ENCODE measurements at regions not wholly inside any gene's neighbourhood (a gene's known extent, or its start where the extent isn't known, plus 50 kb on each side); places are given as distances from the start of the nearest gene placed in this dataset.
A peak's percentile ranks its signal among the peaks of the same experiment; 100 is the strongest.

DNA sequence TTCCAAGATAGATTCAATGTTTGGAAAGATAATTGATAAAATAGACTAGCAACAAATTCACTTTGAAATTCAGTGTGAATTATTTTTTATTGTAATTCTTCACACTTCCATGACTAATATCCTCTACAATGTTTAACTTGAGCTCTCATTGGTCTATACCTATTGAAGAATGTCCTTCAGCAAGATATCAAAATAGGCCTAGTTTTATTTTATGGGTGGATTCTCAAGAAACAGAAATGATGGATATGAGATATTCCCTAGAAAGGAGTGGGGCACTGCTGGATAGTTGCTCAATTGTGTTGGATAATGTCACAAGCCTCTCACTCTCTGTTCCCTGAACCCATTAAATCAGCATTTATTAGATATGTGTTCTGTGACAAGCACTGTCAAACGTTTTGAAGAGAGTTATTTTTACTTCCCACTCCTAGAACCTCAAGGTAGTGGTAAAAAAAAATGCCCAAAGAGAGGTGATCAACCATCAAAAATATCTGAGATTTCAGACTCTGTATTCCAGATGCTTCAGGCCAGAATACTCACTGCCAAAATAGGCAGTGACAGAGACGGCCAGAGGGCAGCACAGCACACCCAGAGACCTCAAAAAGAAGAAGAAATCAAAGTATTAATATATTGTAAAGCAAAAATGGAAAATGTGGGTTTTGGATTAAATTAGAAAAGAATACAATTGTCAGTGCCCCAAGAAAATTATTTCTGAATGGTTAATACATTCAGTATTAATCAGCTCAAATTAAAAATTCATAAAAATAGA is 87.5 kb downstream of the TRIB2 start:
- TF ChIP-seq, protein P1, sequence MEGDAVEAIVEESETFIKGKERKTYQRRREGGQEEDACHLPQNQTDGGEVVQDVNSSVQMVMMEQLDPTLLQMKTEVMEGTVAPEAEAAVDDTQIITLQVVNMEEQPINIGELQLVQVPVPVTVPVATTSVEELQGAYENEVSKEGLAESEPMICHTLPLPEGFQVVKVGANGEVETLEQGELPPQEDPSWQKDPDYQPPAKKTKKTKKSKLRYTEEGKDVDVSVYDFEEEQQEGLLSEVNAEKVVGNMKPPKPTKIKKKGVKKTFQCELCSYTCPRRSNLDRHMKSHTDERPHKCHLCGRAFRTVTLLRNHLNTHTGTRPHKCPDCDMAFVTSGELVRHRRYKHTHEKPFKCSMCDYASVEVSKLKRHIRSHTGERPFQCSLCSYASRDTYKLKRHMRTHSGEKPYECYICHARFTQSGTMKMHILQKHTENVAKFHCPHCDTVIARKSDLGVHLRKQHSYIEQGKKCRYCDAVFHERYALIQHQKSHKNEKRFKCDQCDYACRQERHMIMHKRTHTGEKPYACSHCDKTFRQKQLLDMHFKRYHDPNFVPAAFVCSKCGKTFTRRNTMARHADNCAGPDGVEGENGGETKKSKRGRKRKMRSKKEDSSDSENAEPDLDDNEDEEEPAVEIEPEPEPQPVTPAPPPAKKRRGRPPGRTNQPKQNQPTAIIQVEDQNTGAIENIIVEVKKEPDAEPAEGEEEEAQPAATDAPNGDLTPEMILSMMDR (IDR thresholded peaks at IDR 0.05): peak in 5 of 12 donors; percentile 8 to 32 (median 24)
- no peak for TF ChIP-seq POLR2A (IDR thresholded peaks at IDR 0.05)

All from heart left ventricle (tissue), 13 donors.